Sigmoid colon (tissue), 4 donors: ENCODE measurements at regions not wholly inside any gene's neighbourhood (a gene's known extent, or its start where the extent isn't known, plus 50 kb on each side); places are given as distances from the start of the nearest gene placed in this dataset.

ENCODE experiments used
- CTCF ChIP-seq, 4 experiments: fragments of 450-650 bp in 3 of 4; fragments of 200-600 bp in 1 of 4; IDR thresholded peaks; one replicate each; pipeline ENCODE4 v1.5.1; 2016 to 2019; ENCODE audit warnings: antibody characterized with exemption in 4 of 4, mild to moderate bottlenecking in 3 of 4, moderate library complexity in 2 of 4
- POLR2A ChIP-seq, 2 donors: fragments of 450-650 bp; IDR thresholded peaks; one replicate each; pipeline ENCODE4 v1.6.1; 2016; ENCODE audit warnings: antibody characterized with exemption in 2 of 2, mild to moderate bottlenecking in 2 of 2, moderate library complexity in 2 of 2
- POLR2AphosphoS5 ChIP-seq, 4 donors: sonication (generic); formaldehyde crosslinking; IDR thresholded peaks; one replicate each; pipeline ENCODE4 v1.6.1; 2017; ENCODE audit warnings: antibody characterized with exemption in 4 of 4

- TF ChIP-seq POLR2A (IDR thresholded peaks at IDR 0.05) (no peak), POLR2AphosphoS5 (IDR thresholded peaks at IDR 0.05) (no peak), CTCF (IDR thresholded peaks at IDR 0.05) (no peak)
Measured at GRCh38 chr5:117813850-117814249, 1174.5 kb downstream of the DTWD2 start.
